MM.1S (cell line): ENCODE measurements at regions not wholly inside any gene's neighbourhood (a gene's known extent, or its start where the extent isn't known, plus 50 kb on each side); places are given as distances from the start of the nearest gene placed in this dataset.

Source experiments
- DNase-seq: peaks from one replicate; pipeline ENCODE4 v3.0.0-alpha.2; 2015
- H2AFZ ChIP-seq: fragments of 300-600 bp; sonication (generic); 2 replicates; pipeline ENCODE4 v1.6.0; 2016; ENCODE audit warnings: antibody characterized with exemption, low read length
- H3F3A ChIP-seq: fragments of 300-600 bp; sonication (generic); 2 replicates; pipeline ENCODE4 v1.6.1; 2016; ENCODE audit warnings: mild to moderate bottlenecking, antibody characterized with exemption, low read length, moderate library complexity, mixed read lengths; ENCODE audit not compliant: insufficient read depth
- H3K27ac ChIP-seq: fragments of 300-600 bp; sonication (generic); 2 replicates; pipeline ENCODE4 v1.5.1; 2016; ENCODE audit warnings: mild to moderate bottlenecking, low read length
- H3K27me3 ChIP-seq: fragments of 300-600 bp; sonication (generic); replicated peaks from 2 replicates; pipeline ENCODE4 v1.6.0; 2016; ENCODE audit warnings: low read length; ENCODE audit not compliant: insufficient read depth
- H3K36me3 ChIP-seq: fragments of 300-600 bp; sonication (generic); replicated peaks from 2 replicates; pipeline ENCODE4 v1.6.1; 2016; ENCODE audit warnings: mild to moderate bottlenecking, low read length, mixed read lengths; ENCODE audit not compliant: insufficient read depth
- H3K4me1 ChIP-seq: fragments of 300-600 bp; sonication (generic); 2 replicates; pipeline ENCODE4 v1.6.1; 2016; ENCODE audit warnings: low read length, mixed read lengths
- H3K4me2 ChIP-seq: fragments of 300-600 bp; sonication (generic); 2 replicates; pipeline ENCODE4 v1.6.0; 2016; ENCODE audit warnings: low read depth, low read length
- H3K4me3 ChIP-seq: fragments of 300-600 bp; sonication (generic); 2 replicates; pipeline ENCODE4 v1.5.1; 2016; ENCODE audit warnings: low read length, mixed read lengths
- H3K79me2 ChIP-seq: fragments of 300-600 bp; sonication (generic); 2 replicates; pipeline ENCODE4 v1.6.1; 2016; ENCODE audit warnings: mixed run types, low read length, mixed read lengths
- H3K9ac ChIP-seq: fragments of 300-600 bp; sonication (generic); 2 replicates; pipeline ENCODE4 v1.6.1; 2016; ENCODE audit warnings: low read length, mixed read lengths
- H3K9me2 ChIP-seq: fragments of 300-600 bp; sonication (generic); replicated peaks from 2 replicates; pipeline ENCODE4 v1.6.1; 2016; ENCODE audit warnings: mild to moderate bottlenecking, low read length, mixed read lengths; ENCODE audit not compliant: insufficient read depth
- H3K9me3 ChIP-seq: fragments of 300-600 bp; sonication (generic); replicated peaks from 2 replicates; pipeline ENCODE4 v1.6.1; 2016; ENCODE audit warnings: mild to moderate bottlenecking, low read length, mixed read lengths; ENCODE audit not compliant: insufficient read depth
- H4K20me1 ChIP-seq: fragments of 300-600 bp; sonication (generic); 2 replicates; pipeline ENCODE4 v1.6.1; 2016; ENCODE audit warnings: mild to moderate bottlenecking, low read length, moderate library complexity, mixed read lengths; ENCODE audit not compliant: insufficient read depth
- CTCF ChIP-seq: fragments of 300-600 bp; sonication (generic); IDR thresholded peaks from 2 replicates; pipeline ENCODE4 v1.5.1; 2016; ENCODE audit warnings: antibody characterized with exemption, low read length, mixed read lengths
- EZH2 ChIP-seq: fragments of 300-600 bp; sonication (generic); optimal IDR thresholded peaks from 2 replicates; pipeline ENCODE3; 2017; ENCODE audit warnings: low read depth, mild to moderate bottlenecking, antibody characterized with exemption, low read length, mixed read lengths
- EZH2phosphoT487 ChIP-seq: fragments of 300-600 bp; sonication (generic); IDR thresholded peaks from 2 replicates; pipeline ENCODE4 v1.6.1; 2018; ENCODE audit warnings: antibody characterized with exemption, low read length

- Histone ChIP-seq H4K20me1 (no peaks in the 10 kb centered on the region), H2AFZ (no peak overlapping the region), H3F3A (no peaks in the 10 kb centered on the region), H3K9ac (no peak overlapping the region), H3K4me2 (no peak overlapping the region), H3K27me3 (peaks cover 95% of the 10 kb centered on the region), H3K36me3 (no peaks in the 10 kb centered on the region), H3K4me1 (no peaks in the 10 kb centered on the region), H3K27ac (no peak overlapping the region), H3K79me2 (no peaks in the 10 kb centered on the region), H3K9me2 (no peaks in the 10 kb centered on the region), H3K9me3 (no peaks in the 10 kb centered on the region), H3K4me3 (no peak overlapping the region)
- no peak for DNase-seq
- TF ChIP-seq EZH2, result no peak
- no peak for TF ChIP-seq CTCF
- no peak for TF ChIP-seq EZH2phosphoT487
These were observed 548.8 kb downstream of the PTPRU start for GRCh38 chr1:29785137-29785527.

- Histone ChIP-seq H2AFZ (no peak overlapping the region), H3K27me3 (peaks cover 95% of the 10 kb centered on the region), H3K9ac (no peak overlapping the region), H3K27ac (no peak overlapping the region), H3F3A (no peaks in the 10 kb centered on the region), H3K9me2 (no peaks in the 10 kb centered on the region), H3K4me2 (no peak overlapping the region), H3K79me2 (no peaks in the 10 kb centered on the region), H3K9me3 (no peaks in the 10 kb centered on the region), H3K4me1 (no peaks in the 10 kb centered on the region), H3K36me3 (no peaks in the 10 kb centered on the region), H4K20me1 (no peaks in the 10 kb centered on the region), H3K4me3 (no peak overlapping the region)
- TF ChIP-seq EZH2phosphoT487 (no peak), CTCF (no peak), EZH2 (no peak)
- no peak for DNase-seq
These were observed 548.2 kb downstream of the PTPRU start for GRCh38 chr1:29784276-29785136.

GRCh38 chr1:29783508-29784275 lies 547.4 kb downstream of the PTPRU start:
- Histone ChIP-seq H3K4me3 (no peak overlapping the region), H3K4me1 (no peaks in the 10 kb centered on the region), H3K9me3 (no peaks in the 10 kb centered on the region), H2AFZ (no peak overlapping the region), H3K4me2 (no peak overlapping the region), H3K36me3 (no peaks in the 10 kb centered on the region), H3K9ac (no peak overlapping the region), H3K79me2 (no peaks in the 10 kb centered on the region), H3K27ac (no peak overlapping the region), H3K27me3 (peaks cover 95% of the 10 kb centered on the region), H3K9me2 (no peaks in the 10 kb centered on the region), H3F3A (no peaks in the 10 kb centered on the region), H4K20me1 (no peaks in the 10 kb centered on the region)
- no peak for TF ChIP-seq CTCF
- no peak for TF ChIP-seq EZH2
- TF ChIP-seq EZH2phosphoT487, result no peak
- no peak for DNase-seq
